ENCODE measurements at regions not wholly inside any gene's neighbourhood (a gene's known extent, or its start where the extent isn't known, plus 50 kb on each side); places are given as distances from the start of the nearest gene placed in this dataset.

GRCh38 chr5:133807348-133807747 is 161.1 kb downstream of the C5orf15 start:
- TF ChIP-seq, protein P1, sequence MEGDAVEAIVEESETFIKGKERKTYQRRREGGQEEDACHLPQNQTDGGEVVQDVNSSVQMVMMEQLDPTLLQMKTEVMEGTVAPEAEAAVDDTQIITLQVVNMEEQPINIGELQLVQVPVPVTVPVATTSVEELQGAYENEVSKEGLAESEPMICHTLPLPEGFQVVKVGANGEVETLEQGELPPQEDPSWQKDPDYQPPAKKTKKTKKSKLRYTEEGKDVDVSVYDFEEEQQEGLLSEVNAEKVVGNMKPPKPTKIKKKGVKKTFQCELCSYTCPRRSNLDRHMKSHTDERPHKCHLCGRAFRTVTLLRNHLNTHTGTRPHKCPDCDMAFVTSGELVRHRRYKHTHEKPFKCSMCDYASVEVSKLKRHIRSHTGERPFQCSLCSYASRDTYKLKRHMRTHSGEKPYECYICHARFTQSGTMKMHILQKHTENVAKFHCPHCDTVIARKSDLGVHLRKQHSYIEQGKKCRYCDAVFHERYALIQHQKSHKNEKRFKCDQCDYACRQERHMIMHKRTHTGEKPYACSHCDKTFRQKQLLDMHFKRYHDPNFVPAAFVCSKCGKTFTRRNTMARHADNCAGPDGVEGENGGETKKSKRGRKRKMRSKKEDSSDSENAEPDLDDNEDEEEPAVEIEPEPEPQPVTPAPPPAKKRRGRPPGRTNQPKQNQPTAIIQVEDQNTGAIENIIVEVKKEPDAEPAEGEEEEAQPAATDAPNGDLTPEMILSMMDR (IDR thresholded peaks at IDR 0.05; ENCODE audit: unreplicated experiment), result no peak
- peaks cover 7% of the 10 kb centered on the region for H3K27me3 Mint-ChIP-seq (ENCODE audit: unreplicated experiment)
- DNase-seq (ENCODE audit: low spot score), result no peak
- peaks cover 8% of the 10 kb centered on the region for H3K4me1 Mint-ChIP-seq (ENCODE audit: unreplicated experiment)
- H3K36me3 Mint-ChIP-seq (ENCODE audit: low read depth, unreplicated experiment), result no peaks in the 10 kb centered on the region
- no peaks in the 10 kb centered on the region for H3K9me3 Mint-ChIP-seq (ENCODE audit: unreplicated experiment)
- no peak overlapping the region for H3K4me3 Mint-ChIP-seq (ENCODE audit: unreplicated experiment)
- no peak overlapping the region for H3K27ac Mint-ChIP-seq (ENCODE audit: unreplicated experiment)

GRCh38 chr5:133806847-133807246 is 161.6 kb downstream of the C5orf15 start:
- Mint-ChIP-seq H3K4me3 (ENCODE audit: unreplicated experiment) (no peak overlapping the region), H3K4me1 (ENCODE audit: unreplicated experiment) (peaks cover 8% of the 10 kb centered on the region), H3K36me3 (ENCODE audit: low read depth, unreplicated experiment) (no peaks in the 10 kb centered on the region), H3K9me3 (ENCODE audit: unreplicated experiment) (no peaks in the 10 kb centered on the region), H3K27me3 (ENCODE audit: unreplicated experiment) (peaks cover 7% of the 10 kb centered on the region), H3K27ac (ENCODE audit: unreplicated experiment) (no peak overlapping the region)
- no peak for DNase-seq (ENCODE audit: low spot score)
- TF ChIP-seq, protein P1 (IDR thresholded peaks at IDR 0.05; ENCODE audit: unreplicated experiment), result no peak

GRCh38 chr5:133801955-133802751 is 166.3 kb downstream of the C5orf15 start:
- Mint-ChIP-seq H3K27me3 (ENCODE audit: unreplicated experiment) (peaks cover 7% of the 10 kb centered on the region), H3K27ac (ENCODE audit: unreplicated experiment) (no peak overlapping the region), H3K36me3 (ENCODE audit: low read depth, unreplicated experiment) (no peaks in the 10 kb centered on the region), H3K4me3 (ENCODE audit: unreplicated experiment) (peak overlapping the region; percentile 34), H3K9me3 (ENCODE audit: unreplicated experiment) (no peaks in the 10 kb centered on the region), H3K4me1 (ENCODE audit: unreplicated experiment) (peaks cover 1% of the 10 kb centered on the region)
- DNase-seq (ENCODE audit: low spot score), result no peak
- TF ChIP-seq, protein P1 (IDR thresholded peaks at IDR 0.05; ENCODE audit: unreplicated experiment), result no peak

DNA sequence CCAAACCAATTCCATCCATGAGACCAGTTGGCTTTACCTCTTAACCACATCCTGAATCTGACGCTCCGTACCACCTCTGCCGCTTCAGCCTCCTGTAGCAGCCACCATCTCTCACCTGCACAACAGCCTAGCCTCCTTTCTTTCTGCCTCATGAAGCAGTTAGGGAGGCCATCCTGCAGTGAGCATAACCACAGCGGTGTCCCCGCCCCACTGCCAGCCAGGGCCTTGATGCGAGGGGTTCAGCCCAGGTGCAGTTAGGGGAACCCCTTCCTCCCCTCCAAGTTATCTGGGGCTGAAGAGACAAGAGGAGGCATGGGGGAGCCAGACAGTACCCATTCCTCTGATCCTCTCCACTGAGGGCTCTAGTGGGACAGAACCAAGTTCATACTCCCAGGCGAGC is 167.0 kb downstream of the C5orf15 start:
- H3K36me3 Mint-ChIP-seq (ENCODE audit: low read depth, unreplicated experiment), result no peaks in the 10 kb centered on the region
- no peaks in the 10 kb centered on the region for H3K9me3 Mint-ChIP-seq (ENCODE audit: unreplicated experiment)
- peaks cover 7% of the 10 kb centered on the region for H3K27me3 Mint-ChIP-seq (ENCODE audit: unreplicated experiment)
- no peak overlapping the region for H3K27ac Mint-ChIP-seq (ENCODE audit: unreplicated experiment)
- no peak for DNase-seq (ENCODE audit: low spot score)
- TF ChIP-seq, protein P1 (IDR thresholded peaks at IDR 0.05; ENCODE audit: unreplicated experiment), result no peak
- H3K4me3 Mint-ChIP-seq (ENCODE audit: unreplicated experiment), result no peak overlapping the region
- no peaks in the 10 kb centered on the region for H3K4me1 Mint-ChIP-seq (ENCODE audit: unreplicated experiment)

DNA sequence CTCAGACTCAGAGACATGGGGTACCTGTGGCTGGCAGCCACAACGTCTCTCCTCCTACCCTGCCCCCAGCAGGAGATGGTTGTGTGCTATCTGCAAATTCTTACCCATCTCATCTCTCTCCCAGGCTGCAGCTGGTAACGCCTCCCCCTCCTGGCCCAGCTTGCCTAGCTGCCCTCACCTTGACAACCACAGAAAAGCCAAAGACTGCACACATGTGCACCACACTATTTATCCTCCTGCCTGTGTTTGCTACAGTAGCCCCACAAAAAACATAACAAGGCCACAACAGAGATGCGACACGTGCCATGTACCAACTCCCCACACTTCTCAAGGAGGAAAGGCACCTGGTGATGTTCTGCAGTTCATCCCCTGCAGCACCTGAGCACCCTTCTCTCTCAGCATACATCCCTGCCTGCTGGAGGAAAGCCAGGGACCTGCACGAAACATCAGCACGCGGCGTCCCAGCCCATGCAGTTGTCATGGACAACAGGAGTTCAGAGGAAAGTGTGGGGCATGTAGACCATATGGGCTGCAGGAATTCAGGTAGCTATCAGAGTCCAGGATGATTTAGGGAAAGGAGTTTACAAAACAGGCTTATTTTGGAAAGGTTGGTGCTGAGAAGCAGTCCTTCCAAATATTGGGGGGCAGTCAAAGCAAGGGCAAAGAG is 168.7 kb downstream of the C5orf15 start:
- no peak for DNase-seq (ENCODE audit: low spot score)
- no peaks in the 10 kb centered on the region for H3K4me1 Mint-ChIP-seq (ENCODE audit: unreplicated experiment)
- no peak overlapping the region for H3K4me3 Mint-ChIP-seq (ENCODE audit: unreplicated experiment)
- peaks cover 8% of the 10 kb centered on the region for H3K27me3 Mint-ChIP-seq (ENCODE audit: unreplicated experiment)
- no peak overlapping the region for H3K27ac Mint-ChIP-seq (ENCODE audit: unreplicated experiment)
- TF ChIP-seq, protein P1 (IDR thresholded peaks at IDR 0.05; ENCODE audit: unreplicated experiment), result no peak
- no peaks in the 10 kb centered on the region for H3K36me3 Mint-ChIP-seq (ENCODE audit: low read depth, unreplicated experiment)
- no peaks in the 10 kb centered on the region for H3K9me3 Mint-ChIP-seq (ENCODE audit: unreplicated experiment)
